ENCODE measurements at regions not wholly inside any gene's neighbourhood (a gene's known extent, or its start where the extent isn't known, plus 50 kb on each side); places are given as distances from the start of the nearest gene placed in this dataset.

DNA sequence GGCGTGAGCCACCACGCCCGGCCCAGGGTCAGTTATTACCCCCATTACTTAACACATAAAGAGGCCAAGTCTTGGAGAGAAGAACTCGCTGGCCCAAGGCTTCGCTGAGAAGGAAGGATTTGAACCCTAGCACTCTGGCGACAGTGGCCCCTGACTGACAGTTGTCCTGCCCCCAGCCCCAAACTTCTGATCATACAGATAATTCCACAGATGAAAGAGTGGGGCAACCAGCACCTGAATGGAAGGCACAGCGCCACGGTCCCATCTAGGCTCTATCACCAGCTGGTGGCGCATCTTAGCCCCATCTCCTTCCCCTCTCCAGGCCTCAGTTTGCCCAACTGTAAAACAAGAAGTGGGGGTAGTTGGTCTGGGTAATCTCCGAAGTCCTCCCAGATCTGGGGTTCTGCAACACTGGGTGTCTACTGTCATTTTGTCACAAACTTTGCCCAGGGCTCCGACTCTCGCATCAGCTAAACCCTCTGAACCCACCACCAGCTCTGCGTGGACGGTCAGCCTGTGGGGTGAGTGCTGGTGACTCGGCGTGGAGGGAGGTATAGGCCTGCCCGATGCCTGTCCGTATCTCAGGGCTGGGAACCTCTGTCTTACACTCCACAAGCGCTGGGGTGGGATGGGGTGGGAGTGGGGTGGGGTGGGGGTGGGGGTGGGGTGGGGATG, 209.3 kb downstream of the C9orf50 start:
- DNase-seq = no peak

DNA sequence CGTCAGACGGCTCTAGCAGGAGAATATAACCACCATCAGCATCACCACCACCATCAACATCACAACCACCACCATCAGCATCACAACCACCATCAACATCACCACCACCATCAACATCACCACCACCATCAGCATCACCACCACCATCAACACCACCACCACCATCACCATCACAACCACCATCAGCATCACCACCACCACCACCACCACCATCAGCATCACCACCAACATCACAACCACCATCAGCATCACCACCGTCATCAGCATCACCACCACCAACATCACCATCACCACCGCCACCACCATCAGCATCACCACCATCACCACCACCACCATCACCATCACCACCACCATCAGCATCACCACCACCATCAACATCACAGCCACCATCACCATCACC, 210.7 kb downstream of the C9orf50 start:
- DNase-seq = no peak

DNA sequence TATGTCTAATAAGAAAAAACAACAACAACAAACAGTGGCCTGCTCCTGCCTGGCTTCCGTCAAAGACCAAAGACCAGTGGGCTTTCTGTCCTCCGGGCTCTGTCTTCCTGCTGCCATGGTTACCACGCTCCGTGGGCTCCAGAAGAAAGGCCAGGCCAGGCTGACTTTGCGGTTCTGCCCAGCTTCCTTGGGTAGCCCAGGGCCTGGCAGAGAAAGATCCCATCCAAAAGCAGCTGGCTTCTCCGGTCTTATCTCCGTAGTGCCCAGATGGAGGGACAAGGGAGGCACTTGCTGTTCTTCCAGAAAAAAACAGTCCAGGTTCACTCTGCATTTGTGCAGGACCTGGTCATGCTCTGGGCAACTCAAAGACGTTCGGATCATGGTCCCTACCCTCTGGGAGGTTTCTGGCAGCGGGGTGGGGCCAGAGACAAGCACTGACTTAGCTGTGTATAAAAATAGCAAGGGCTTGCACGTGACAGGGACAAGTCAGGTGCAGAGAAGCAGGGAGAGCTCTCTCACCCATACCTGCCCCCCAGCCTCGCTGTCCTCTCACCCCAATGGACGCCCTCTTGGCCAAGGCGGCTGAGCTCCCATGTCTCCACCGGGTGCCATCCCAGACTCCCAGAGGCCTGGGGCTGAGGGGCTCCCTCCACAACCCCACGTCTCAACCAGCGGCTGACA, 212.2 kb downstream of the C9orf50 start:
- no peak for DNase-seq

DNA sequence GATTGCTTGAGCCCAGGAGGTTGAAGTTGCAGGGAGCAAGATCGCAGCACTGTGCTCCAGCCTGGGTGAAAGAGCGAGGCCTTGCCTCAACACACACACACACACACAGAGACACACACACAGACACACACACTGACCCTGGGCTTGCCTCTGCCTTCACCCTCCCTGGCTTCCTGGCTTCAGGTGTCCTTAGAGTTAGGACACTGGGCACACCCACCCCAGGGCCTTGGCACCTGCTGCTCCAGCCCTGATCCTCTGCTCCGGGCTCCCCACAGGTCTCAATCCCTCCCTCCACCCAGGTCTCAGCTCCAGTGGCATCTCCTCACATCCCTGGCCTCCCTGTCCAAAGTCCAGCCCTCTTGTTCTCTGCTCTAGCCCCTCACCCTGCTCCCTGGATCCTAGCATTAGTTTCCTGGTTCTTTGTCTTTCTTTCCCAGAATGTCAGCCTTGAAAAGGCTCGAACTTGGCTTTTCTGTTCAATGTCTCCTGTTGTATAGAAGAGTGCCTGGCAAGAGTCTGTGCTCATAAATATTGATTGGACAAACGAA, 212.9 kb downstream of the C9orf50 start:
- no peak for DNase-seq

DNA sequence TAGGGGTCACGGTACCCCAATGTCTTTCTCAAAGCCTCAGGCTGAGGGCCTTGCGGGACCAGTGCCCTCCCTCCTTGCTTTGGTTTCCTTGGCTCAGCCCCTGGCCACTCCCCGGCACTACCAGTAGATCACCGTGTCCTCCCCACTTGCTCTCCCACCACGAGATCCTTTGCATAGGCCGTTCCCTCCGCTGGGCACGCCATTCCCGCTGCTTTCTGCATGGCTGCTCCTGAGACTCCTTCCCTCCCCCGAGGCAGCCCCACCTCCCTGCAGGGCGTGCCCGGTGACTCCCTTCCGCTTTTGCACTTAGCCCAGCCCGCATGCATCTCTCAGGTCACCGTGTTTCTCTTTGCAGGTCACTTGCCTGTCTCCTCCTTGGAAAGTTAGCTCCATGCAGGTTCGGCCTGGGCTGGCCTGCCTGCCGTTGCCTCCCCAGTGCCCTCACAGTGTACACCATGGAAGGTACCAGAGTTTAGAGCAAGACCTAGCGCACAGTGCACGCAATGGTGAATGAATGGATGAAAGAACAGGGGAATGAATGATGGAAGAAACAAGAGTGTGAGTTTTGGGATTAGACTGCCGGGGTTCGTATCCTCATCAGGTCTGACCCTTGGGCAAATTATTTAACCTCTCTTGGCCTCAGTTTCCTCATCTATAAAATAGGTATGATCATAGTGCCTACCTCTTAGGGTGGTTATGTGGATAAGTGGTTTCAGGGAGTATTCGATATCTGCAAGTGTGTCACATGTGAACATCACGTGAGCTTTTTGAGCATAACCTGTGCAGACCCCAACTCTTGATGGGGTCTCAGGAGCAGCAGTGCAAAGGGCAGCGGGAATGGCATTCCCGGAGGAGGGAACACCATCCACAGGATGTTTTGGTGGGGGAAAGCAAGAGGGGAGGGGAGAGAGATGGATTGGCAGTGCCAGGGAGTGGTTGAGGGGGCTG, 214.3 kb downstream of the C9orf50 start:
- no peak for DNase-seq

DNA sequence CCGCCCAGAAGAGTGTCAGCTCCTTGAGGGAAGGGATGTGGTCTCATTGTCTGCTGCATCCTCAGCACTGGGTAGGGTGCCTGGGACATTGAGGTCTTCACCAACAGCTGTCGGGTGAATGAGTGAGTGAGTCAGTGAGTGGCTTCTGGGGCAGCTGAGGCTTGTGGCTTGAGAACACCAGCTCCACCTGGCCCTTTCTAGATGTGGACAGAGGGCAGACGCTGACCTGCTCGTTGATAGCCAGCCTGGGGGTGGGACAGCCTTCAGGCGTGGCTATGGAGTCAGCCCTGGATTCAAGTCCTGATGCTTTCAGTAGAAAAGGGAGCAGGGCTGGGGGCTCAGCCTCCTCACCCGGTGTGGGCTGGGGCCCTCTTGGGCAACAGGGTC, 215.1 kb downstream of the C9orf50 start:
- DNase-seq = no peak

DNA sequence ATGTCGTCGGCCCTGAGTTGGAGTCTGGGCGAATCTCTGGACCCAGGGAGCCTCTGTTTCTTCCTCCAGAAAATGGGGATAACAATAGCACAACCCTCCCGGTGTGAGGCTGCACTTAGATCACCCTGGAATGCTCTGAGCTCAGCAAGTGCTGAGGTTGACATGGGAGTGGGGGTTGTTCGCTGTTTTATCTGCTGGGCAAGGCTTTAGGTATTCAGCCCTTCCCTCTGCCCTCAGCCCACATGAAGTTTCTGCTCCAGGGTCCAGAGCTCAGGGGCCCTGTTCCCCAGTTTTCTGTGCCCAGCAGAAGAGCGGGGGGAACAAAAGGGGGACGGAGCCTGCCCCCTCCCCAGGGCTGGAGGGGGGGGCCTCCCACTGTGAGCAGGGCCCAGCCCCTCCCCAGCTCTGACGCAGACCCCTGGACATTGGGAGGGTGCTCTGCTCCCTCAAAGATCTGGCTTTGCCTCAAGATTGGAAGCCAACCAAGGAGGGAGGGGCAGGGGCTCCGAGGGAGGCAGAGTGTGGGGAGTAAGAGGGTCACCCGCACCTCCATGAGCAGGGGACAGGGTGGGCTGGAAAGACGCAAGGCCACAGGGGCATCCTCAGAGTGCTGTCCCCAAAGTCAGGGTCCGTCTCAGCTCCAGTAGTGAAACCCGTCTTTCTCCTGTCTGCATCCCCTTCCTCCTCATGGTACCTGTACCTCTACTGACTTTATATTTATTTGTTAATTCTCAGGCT, 215.6 kb downstream of the C9orf50 start:
- DNase-seq = peak; percentile 53

DNA sequence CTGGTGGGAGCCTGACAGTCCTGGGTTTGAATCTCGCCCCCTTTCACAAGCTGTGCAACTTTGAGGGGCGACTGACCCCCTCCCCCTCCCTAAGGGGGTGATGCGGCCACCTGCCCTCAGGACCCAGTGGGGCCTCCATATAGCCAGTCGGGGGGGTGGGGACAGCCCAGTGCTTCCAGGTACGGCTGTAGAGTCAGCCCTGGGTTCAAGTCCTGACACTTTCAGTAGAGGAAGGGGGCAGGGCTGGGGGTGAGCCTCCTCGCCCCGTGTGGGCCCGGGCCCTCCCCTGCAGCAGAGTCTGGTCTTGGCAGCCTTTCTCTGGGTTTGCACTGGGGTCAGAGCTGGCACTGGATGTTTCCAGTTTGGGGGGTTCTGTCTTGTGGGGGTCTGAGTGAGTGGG, 216.3 kb downstream of the C9orf50 start:
- DNase-seq = no peak

DNA sequence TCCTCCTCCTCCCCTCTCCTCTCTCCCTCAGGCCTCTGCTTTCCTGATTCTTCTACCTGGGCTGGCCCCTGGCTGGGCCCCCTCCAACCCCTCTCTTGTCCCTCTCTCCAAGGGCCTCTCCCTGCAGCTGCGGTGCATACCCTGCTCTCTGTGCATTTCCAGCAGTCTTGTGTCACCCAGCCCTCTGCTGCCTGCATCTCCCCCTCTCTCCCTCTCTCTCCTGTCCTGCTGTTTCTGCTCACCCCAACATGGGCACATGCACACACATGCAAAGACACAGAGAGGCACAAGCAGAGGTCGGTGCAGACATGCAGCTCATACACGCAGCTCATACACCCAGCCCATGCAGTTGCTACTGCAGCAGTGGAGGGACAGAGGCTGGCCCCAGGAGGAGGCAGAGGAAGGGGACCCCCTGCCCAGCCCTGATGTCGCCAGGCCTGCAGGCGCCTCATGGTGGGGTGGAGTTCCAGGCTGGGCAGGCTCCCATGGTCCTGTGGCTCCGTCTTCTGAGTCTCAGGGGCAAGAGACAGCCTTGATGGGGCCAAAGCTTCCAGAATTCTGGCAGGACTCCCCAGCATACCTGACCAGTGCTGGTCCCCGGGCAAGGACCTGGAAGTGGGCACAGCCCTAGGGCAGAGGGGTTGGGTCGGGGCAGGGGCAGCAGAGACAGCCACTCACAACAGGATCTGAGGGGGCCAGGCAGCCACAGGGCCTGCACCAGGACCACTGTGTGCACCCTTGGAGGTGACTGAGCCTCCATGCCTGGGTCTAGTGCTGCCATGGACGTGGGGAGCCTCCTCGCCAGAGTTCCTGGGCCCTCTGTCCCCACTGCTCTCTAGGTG, 216.9 kb downstream of the C9orf50 start:
- no peak for DNase-seq

DNA sequence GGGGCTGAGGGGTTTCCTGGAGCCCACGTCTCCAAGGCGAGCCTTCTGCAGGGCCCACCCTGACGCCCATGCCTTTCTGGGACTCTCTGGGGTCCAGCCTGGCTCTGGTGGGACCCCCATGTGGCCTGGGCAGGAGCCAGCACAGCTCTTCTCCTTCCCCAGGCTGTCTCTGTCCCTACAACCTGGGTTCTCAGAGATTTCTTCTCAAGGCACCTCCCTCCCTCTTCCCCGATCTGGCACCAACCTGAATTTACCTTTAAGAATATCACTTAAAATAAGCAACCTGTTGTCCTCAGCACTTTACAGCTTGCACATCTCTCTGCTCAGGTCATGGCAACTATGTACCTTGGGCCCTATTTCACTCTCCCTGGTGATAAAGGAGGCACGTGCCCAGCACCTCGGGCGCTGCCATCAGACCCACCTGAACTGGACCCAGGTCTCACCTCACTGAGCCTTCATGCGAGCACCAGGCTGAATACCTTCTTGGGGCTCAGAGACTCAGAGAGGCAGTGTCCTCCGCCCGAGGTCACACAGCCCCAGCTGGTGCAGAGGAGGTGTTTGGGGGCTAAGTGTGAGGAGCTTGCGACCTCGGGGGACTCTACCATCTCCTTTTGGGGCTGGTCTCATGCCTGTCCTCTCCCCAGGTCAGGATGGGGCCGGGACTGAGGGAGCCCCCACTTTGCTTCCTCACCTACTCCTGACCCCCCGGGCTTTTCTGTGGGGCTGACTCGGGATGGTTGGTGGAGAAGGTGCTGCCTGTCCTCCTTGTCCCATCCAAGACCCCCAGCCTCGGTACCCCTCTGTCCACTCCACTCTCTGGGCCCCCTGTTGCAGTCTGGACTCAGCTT, 217.7 kb downstream of the C9orf50 start:
- DNase-seq = no peak

DNA sequence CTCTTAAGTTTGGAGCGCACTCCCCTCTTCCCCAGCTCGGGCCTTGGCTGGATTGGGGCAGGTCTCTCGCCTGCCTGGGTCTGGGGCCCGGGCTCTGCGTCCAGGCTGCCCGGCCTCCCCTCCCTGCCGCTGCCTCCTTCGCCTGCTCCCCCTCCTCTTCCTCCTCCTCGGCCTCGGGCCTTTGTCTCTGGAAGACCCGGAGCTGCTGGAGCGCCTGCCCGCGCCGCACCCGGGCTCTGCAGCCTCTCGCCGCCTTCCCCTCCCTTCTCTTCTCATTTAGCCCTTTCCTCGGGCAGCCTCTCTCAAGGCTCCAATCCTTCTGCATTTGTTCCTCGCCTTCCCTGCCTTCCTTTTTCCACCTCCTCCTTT, 218.5 kb downstream of the C9orf50 start:
- no peak for DNase-seq

DNA sequence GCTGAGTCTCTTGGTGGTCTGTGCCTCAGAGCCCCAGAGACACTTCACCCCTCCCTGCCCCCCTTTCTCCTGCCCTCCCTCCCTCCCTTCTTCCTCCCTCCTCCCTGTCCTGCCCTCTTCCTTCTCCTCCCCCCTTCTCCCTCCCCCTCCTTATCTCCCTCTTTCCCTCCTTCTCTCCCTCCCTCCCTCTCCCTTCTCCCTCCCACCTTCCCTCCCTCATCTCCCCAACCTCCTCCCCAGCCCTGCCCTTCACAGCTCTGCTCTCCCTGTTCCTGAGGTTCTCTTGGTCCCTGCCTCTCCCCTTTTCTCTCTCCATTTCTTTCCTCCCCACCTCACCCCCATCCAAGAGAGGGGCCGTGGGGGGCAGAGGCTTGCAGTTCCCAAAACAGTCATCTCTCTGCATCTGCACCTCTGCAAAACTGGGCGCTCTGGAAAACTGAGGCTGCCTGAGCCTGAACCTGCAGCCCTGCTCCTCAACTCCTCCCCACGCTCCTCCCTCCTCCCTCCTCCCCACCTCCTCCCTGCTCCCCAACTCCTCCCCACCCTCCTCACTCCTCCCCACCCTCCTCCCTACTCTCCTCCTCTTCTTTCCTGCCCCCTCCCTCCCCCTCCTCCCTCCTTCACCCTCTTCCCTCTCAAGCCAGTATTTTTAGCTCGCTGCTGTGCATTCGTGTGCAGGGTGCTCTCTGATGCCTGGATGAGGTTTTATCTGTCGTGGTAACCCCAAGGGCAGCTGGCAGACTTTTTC, 219.1 kb downstream of the C9orf50 start:
- DNase-seq = no peak

DNA sequence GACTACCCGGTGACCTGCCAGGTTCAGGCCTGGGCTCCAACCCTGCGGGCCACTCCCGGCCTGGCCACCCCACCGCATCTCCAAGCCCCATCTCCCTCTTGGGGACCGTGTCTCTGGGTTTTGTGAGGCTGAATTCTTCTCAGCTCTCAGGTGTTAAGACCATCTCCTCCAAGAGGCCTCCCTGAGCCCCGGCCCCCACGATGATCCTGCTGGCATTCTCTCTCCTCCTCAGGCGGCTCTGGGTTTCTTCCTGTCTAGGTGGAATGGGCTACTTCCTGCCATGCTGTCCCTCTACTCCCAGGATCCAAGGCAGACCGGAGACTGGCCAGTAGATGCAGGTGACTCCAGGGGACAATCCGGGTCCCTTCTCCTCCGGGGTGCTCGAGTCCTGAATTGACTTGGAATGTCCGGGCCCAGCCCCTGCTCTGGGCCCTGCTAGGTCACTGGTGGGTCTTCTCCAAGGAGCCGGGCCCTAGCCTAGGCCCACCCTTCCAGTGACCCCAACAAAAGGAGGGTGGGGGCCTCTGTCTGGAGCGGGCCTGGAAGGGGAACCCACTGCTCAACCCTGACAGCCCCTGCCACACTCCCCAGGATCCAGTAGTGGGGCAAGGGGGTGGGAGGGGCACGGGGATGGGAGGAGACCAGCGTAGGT, 219.8 kb downstream of the C9orf50 start:
- DNase-seq = no peak

DNA sequence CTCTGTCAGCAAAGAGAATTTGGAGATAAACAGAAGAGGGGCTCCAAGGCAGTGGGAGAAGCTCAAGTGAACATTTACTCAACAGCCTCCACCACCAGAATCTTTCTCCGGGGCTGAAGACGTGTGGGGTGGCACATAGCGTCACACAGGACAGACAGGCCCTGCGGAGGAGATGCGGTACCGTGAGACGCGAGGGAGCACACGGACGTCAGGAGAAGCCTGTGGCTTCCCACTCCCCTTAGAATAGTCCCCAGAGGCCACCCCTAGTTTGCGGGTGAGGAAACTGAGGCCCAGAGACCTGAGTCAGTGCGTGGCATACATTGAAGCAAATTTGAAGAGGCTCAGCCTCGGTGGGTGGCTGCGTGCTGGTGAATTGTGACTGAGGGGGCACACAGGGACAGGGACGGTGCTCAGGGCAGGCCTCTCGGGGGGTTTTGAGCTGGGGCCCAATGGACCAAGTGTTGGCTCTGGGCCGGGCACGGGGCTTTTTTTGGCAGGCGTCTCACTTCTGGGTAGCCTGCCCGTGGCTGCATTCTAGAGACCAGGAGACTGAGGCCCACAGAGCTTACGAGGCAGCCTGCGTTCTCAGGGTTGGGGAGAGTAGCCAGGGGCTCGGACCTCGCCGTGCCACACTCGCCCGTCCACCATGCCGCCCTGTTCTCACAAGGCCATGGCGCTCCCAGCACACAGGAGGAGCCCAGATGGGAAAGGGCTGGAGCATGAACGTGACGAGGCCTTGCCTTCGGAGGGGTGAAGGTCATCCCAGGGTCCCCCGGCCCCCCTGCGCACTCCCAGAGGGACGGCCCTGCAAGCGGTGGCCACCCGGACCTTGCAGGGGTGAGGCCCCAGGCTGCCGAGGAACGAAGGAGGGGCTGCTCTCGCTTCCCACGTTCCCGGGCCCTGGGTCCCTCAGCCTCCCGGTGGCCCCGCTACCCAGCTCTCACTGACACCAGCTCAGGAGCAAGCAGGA, 220.6 kb downstream of the C9orf50 start:
- DNase-seq = no peak

DNA sequence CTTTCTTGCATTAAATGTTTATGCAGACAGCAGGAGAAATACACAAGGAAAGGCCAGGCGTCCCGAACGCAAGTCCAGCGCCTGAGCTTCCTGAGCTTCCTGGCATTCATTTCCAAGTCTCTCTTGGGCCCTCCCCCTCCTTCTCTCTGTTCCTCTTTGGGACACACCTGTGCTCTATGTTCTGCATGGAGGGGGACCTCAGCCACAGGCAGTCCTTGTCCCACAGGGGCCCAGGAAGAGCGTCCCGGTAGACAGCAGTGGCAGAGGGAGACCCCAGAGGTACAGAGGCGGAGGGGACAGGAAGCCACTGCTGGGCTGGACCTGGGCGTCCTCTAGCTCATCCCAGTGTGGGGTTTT, 221.3 kb downstream of the C9orf50 start:
- no peak for DNase-seq

DNA sequence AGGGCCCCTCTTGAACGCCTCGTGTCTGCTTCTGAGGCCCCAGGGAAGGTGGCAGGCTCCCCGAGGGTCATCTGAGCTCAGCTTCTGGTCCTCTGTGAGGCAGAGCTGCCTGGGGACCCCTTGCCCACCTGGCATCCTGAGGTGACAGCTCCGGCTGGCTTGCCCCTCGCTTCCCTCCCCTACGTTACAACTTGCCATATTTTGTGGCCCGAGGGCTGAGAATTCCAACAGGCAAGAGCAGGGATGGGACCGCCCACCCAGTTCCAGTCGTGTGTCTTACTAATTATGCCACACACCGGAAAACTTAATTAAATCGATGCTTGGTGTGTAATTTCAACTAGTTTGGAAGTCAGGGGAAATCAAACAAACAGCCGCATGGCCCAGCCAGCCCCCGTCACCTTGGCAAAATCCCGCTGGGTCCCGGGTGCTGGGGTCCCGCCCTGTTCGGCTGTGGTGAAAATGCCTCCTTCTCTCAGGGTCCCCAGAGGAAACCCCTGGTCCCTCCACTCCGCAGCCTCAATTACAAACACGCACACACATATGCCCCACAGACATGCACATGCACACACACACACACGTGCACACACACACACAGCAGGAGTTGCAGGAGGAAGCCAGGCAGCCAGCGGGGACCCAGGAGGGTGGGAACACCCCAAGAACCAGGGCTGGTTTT, 221.0 kb upstream of the IER5L start:
- no peak for DNase-seq

DNA sequence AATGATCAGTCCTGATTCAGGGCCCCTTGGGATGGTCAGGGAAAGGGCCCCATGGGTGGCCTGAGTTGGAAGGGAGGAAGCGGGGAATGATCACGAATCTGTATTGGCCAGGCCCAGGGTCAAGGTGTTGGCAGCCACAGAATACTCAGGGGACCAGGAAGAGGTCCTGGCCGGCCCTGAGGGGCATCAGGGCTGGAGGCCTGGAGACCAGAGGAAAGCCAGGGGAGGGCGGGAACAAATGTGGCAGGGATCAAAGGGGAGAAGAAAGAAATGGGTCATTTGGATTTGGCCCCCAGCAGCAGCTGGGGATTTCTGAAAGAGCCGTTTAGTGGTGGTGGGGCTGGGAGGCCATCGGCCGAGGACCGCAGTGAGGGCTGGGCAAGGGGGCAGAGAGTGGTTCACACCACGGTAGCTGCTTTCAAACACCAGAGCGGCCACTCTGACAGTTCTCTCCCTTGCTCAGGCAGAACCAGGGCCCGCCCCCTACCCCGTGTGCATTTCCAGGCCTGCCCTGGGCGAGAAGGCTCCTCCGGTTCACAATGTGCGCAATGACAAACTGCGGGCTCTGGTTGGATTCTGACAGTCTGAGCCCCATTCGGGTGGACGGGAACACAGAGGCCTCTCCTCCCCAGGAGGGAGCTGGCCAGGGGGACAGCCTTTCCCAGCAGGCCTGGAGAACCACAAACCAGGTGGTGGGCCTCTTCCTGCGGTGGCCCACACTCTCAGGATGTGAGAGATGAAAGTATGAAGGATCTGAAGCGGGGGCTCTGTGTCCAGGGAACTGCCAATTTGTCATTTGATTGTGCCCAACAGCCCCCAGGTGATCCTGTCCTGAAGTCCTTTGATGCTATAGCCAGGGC, 220.3 kb upstream of the IER5L start:
- no peak for DNase-seq

Measured in EL (cell line).